Ramos (cell line): ENCODE measurements at regions not wholly inside any gene's neighbourhood (a gene's known extent, or its start where the extent isn't known, plus 50 kb on each side); places are given as distances from the start of the nearest gene placed in this dataset.
"Not testable (repeated sequence)": the region's sequence is repeated elsewhere in the genome, so short reads cannot be mapped to it uniquely, and the experiment has no call there.

ENCODE experiments used
- in situ Hi-C: fragments of 300-500 bp; cut with MboI; formaldehyde crosslinking; loops from one replicate; pipeline ENCODE4 v1.14.3; 2022; ENCODE audit warnings: low sequenced_read_pairs; ENCODE audit not compliant: unreplicated experiment

DNA sequence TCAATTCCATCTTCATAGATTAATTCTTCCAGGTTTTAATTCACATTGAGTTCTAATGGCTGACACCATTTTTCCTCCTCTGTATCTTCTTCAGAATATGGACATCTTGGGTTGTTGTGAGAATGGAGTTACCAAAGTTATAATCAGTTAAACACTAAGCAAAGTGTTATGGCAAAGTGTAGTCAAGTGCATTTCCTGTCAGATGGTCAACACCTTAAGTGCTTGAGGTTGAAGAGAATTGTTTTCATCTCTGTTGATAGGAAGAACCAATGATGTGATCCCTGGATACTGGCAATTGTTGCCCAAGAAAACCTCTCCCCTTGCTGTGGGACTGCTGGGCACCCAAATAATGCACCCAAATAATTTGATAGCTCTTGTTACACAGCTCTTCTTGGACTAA, 102.6 kb upstream of the SATB1 start:
- in situ Hi-C loops: no loop called here

DNA sequence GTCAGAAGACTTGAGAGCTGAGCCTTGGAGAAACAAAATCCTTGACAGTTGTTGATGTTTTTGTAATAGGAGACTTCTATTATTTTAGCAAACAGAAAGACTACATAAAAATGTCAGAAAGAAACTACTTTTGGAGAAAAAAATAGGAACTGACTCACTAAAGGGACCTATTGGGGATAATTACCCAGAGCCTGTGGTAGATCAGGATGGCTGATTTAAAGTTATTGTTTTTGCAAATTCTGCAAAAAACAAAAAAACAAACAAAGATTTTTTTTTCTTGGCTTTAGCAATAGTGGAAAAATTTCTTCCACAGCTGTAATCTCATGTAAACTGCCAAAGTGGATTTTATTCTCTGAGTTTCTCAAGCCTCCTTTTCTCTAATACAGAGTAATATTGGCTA, 101.5 kb upstream of the SATB1 start:
- in situ Hi-C loops: no loop called here

DNA sequence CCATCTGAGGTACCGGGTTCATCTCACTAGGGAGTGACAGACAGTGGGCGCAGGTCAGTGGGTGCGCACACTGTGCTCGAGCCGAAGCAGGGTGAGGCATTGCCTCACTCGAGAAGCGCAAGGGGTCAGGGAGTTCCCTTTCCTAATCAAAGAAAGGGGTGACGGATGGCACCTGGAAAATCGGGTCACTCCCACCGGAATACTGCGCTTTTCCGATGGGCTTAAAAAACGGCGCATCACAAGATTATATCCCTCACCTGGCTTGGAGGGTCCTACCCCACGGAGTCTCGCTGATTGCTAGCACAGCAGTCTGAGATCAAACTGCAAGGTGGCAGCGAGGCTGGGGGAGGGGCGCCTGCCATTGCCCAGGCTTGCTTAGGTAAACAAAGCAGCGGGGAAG, 91.0 kb upstream of the SATB1 start:
- in situ Hi-C loops: not testable (repeated sequence)

DNA sequence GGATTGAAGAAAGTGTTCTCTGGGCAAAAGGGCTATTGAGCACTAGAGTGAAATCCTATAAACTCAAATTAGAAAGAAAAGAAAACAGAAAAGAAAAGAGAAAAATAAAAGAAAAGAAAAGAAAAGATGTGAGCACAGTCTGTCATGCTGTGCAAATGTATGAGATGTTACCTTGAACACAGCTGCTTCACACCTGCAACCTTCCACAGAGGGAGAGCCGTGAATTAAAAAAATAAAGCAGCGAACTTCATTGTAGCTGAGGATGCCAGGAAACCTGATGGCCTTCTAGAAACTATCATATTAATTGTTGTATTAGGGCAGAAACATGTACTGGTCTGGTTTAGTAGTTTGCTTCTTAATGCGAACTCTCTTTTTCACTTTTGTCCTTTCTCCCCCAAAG, 88.0 kb upstream of the SATB1 start:
- in situ Hi-C loops: no loop called here

DNA sequence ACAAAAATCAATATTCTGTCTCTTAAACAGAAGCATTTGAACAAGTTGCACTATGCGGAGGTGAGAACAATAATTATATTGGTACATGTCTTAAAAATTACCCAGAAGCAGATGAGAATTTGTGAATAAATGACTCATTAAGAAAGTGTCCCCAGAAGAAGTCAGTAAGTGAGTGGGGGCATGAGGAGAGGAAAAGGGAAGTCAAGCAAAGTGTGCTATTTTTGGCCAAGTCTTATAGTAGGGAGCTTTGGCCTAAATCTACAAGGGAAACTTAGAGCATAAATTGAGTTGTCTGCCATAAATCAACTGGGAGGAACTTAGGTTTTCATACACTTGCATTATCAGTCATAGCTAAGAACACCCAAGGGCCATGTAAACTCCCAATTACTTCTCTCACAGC, 86.9 kb upstream of the SATB1 start:
- in situ Hi-C loops: no loop called here

DNA sequence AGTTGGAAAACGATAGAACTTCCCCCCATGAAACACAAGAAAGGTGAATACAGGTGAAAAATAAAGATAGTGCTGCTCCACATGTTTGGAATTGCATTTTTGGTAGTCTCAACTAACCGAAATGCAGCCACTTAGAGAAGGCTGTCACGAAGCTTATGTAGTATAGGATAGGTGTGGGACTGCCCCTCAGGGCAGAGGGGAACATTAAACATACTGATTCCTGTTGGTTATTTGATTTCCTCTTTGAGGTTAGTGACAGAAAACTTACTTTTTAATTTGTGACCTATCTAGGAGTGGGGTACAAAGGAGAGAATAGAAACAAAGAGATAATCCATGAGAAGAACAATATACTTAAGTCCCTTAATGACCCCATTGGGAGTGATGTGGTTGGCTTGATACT, 85.8 kb upstream of the SATB1 start:
- in situ Hi-C loops: no loop called here

DNA sequence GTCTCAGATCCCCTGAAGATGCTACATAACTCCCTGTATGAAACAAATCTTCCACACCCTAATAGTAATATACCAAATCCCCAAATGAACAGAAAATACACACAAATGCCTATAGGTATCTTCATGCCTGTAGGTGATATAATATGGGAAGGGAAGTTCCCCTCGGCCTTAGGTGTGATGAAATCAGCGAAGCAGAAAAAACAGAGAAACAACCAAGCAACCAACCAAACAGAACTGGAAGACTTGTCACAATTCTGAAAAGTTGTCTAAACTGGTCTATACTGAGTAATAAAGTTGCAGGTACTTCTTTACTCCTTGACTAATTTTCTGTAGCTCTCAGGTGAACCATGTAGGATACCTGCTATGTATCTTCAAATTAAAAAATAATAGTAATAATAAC, 82.2 kb upstream of the SATB1 start:
- in situ Hi-C loops: no loop called here

DNA sequence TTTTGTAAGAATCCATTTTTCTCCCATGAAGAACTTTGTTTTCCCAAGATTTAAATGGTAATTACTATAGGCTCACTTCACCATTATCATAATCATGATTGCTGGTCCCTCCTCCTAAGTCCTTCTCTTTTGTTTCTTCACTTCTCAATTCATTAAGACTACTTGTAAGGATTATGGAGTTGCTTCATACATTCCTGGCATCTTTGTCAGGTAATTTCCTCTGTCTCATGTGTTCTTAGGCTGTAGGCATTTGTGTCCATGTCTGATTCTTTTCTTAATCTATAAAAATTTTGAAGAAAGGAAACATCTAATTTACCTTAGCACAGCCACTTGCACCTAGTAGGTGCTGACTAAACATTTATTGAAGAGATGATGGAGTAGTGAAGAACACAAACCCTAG, 79.9 kb upstream of the SATB1 start:
- in situ Hi-C loops: no loop called here

DNA sequence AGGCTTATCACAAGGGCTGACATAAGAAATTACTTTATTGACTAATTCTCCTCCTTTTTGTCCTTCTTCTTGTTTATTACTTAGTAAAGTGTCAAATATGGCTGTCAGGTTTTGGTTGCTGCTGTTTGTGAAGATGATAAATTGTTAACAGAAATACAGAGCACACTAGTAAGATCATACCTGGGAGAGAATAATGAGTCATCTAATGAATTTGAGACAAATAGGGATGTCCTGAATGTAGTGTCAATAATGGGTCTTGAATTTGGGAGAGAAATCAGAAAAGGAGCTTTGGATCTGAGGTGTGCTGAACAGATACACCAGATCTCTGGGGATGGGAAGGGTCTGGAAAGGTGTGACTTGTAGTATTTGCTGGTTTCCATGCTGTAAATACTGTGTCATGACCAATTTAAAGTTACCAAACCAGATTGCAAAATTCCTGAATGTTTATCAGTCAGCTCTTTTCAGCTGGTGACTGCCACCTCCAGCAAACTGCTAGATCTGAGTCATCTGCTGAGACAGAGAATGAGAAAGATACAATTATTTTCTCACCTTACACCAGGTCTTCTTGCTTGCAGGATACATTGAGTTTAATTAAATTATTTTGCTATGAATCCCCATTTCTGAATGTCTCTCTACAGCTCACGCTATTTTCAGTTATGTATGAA, 76.7 kb upstream of the SATB1 start:
- in situ Hi-C loops: no loop called here

DNA sequence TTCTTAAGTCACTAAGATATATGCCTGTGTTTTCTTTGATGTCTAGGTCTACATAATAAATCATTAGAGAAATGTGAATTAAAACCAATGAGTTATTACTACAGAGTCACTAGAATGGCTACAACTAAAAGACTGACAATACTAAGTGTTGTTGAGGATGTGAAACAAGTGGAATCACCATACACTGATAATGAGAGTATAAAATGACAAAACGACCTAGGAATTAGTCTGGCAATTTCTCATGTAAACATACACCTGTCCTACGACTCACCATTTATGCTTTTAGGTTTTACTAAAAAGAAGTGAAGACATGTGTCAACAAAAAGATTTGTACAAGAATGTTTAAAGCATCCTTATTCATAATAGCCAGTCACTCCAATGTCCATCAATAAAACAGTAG, 75.2 kb upstream of the SATB1 start:
- in situ Hi-C loops: no loop called here

DNA sequence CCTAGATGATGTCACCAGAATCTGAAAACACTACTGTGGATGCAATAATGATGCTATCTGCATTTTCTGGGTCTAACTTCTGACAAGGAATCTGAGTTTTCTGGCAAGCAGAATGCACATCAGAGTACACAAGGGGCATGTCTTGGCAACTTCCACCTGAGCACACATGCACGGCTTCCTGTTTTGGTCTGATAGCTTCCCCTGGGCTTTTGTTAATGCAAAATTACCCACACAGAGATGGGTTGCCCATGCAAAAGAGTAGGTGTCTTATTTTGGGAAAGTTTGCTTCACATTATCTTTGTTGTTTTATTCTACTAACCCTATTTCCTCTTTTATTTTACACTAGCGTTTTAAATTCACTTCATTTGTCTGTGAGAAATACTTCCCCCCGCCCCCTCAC, 74.2 kb upstream of the SATB1 start:
- in situ Hi-C loops: no loop called here

DNA sequence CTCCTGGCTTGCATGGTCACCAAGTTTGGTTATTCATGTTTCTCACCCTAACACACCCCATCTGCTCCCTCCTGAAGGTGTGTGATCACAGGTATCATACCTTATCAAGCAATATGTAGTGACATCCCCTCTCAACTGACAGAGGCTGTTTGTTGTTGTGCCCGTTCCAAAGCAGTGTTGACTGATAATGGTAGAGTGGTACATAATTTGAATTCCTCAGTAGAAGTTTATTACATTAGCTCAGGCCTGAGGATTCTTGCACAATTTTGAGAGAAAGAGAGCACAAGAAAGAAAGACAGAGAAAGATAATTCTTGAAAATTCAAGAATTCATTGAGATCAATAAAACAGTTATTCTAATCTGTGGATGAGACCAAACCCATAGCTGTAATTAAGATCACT, 69.1 kb upstream of the SATB1 start:
- in situ Hi-C loops: no loop called here

DNA sequence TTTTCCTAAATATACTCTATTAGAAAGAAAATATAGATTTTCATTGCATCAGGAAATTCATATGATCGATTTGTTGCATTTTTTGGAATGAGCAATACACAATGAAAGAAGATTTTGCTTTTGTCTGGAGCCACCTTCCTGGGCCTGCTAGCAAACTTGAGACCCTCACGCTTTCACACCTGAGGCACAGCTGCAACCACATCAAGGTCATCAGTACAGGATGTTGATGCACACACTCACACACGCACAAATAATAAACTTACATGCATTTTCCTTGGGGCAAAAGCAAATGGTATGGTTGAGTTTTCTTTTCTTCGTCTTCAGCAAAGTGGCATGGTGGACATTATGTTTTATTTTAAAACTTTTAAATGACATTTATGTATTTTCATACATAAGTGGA, 64.8 kb upstream of the SATB1 start:
- in situ Hi-C loops: no loop called here

DNA sequence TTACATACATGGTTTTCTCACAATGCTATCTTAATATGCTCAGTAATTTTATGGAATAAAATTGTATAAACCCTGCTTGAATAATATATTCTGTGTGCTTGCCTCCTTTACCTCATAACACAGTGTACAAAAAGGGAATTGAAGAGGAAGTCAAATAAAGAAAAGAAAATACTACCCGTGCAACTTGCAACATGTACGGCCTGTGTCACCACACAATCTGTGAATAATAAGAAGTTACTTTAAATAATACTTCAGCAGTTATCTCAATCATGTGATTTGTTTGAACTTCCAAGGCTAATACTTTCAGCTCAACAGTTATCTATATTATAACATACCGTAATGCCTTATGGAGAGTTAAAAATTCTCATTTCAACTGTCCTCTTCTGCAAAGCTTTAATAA, 58.1 kb upstream of the SATB1 start:
- in situ Hi-C loops: no loop called here

DNA sequence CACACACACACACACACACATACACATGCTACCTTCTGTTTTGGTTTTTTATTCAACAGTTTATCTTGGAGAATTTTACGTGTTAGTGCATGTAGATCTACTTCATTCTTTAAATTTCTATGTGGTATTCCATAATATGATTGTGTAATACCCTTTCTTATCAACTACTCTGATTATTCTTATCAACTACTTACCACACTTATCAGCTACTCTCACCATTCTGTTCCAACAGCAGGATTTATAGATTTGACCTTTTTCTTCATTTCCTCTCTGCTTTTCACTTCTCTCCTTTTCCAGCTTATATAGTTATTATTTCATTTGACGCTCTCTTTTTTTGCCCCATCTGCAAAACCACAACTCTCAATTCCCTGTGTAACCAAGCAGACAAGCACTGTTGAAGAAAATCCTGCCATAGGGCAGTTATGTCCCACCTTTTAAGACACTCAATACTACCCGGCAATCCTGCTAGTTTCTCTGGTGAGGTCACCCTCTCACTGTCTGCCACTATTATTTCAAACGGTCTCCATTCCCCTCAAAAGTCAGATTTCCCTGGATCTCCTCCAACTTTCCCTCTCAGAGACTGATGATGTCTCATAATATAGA, 56.9 kb upstream of the SATB1 start:
- in situ Hi-C loops: no loop called here

DNA sequence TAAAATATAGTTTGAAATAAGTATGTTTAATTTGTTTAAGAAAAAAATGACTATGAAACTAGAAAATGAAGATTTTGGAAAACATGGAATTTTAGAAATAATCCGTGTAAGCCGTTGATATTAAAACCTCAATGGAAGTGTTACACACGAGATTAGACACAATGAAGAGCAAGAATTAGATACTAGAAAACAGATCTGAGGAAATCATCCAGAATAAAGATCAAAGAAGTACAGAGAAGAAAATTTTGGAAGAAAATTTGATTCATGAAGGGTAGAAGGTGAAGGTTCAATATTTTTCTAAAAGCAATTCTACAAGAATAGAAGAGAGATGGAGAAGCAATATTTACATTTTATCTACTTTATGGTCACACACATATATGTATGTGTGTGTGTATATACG, 52.5 kb upstream of the SATB1 start:
- in situ Hi-C loops: no loop called here
